ENCODE measurements at regions not wholly inside any gene's neighbourhood (a gene's known extent, or its start where the extent isn't known, plus 50 kb on each side); places are given as distances from the start of the nearest gene placed in this dataset.

DNA sequence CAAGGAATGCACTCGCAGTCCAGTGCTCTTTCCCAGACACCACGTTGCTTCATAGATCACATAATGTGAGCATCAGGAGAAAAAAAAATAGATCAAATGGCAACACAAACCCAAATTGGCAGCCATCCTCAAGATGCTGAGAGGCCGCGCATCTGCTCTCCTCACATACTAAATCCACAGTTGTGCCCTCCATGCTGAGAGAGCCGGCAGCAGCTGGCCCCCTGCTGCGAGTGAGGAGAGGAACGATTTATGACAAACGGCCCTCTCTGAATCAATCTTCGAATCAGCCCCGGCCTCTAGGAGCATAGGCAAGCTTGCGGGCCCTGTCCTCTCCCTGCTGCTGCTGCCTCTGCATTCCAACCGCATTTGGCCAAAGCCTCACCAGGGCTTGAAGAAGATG lies 159.9 kb upstream of the TENM4 start:
- no peak for DNase-seq (ENCODE audit: low read depth)
- no peak overlapping the region for H3K4me3 ChIP-seq (ENCODE audit: control insufficient read depth, low read depth, low read length)
- no peak for TF ChIP-seq CTCF (conservative IDR thresholded peaks at IDR 0.05; ENCODE audit: control insufficient read depth, insufficient read depth, low read depth, low read length)

- TF ChIP-seq CTCF (conservative IDR thresholded peaks at IDR 0.05; ENCODE audit: control insufficient read depth, insufficient read depth, low read depth, low read length), result no peak
- no peak overlapping the region for H3K4me3 ChIP-seq (ENCODE audit: control insufficient read depth, low read depth, low read length)
- no peak for DNase-seq (ENCODE audit: low read depth)
Observed at GRCh38 chr11:79594834-79595233, 154.0 kb upstream of the TENM4 start.

- TF ChIP-seq CTCF (conservative IDR thresholded peaks at IDR 0.05; ENCODE audit: control insufficient read depth, insufficient read depth, low read depth, low read length), result no peak
- H3K4me3 ChIP-seq (ENCODE audit: control insufficient read depth, low read depth, low read length), result no peak overlapping the region
- no peak for DNase-seq (ENCODE audit: low read depth)
Observed at GRCh38 chr11:79592824-79593223, 152.0 kb upstream of the TENM4 start.

- TF ChIP-seq CTCF (conservative IDR thresholded peaks at IDR 0.05; ENCODE audit: control insufficient read depth, insufficient read depth, low read depth, low read length), result no peak
- DNase-seq (ENCODE audit: low read depth), result no peak
- H3K4me3 ChIP-seq (ENCODE audit: control insufficient read depth, low read depth, low read length), result no peak overlapping the region
Observed at GRCh38 chr11:79592406-79592805, 151.6 kb upstream of the TENM4 start.

DNA sequence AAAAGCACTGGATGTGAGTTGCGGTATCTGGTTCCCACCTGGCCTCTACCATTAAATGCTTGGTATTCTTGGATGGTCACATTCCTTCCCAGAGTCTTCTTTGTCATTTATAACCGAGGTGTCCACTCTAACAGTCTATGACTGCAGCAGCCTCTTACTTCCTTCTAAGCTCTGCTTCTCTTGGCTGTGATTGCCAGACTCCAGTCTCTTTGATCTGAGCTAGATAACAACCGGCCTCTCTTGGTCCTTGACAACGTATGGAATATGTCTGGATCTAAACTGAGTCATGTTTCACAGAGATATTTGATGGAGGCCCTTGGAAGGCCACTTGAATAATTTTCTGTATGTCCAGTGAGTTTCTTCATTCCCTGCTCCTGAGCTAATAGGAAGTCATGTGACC lies 141.6 kb upstream of the TENM4 start:
- H3K4me3 ChIP-seq (ENCODE audit: control insufficient read depth, low read depth, low read length), result no peak overlapping the region
- DNase-seq (ENCODE audit: low read depth), result no peak
- TF ChIP-seq CTCF (conservative IDR thresholded peaks at IDR 0.05; ENCODE audit: control insufficient read depth, insufficient read depth, low read depth, low read length), result no peak

- DNase-seq (ENCODE audit: low read depth), result no peak
- no peak overlapping the region for H3K4me3 ChIP-seq (ENCODE audit: control insufficient read depth, low read depth, low read length)
- TF ChIP-seq CTCF (conservative IDR thresholded peaks at IDR 0.05; ENCODE audit: control insufficient read depth, insufficient read depth, low read depth, low read length), result no peak
Observed at GRCh38 chr11:79579063-79579462, 138.2 kb upstream of the TENM4 start.

DNA sequence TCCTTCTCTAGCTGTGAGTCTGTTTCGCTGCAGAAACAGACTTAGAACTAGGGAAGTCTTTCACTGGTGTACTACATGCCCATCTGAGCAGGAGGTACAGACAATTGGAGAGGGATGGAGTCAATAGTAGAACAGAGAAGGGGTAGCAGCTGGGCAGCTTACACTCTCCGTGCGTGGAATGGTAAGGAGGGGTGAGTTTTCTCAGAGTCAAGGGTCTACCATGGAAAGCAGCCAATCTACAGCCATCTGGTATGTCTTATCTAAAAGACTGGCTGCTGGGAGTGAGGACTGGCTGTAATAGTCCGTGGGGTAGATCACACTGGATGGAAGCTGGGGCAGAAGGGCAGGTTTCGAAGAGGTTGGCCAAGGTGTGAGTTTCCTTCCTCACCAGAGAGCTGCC lies 137.3 kb upstream of the TENM4 start:
- H3K4me3 ChIP-seq (ENCODE audit: control insufficient read depth, low read depth, low read length), result no peak overlapping the region
- no peak for TF ChIP-seq CTCF (conservative IDR thresholded peaks at IDR 0.05; ENCODE audit: control insufficient read depth, insufficient read depth, low read depth, low read length)
- DNase-seq (ENCODE audit: low read depth), result no peak

Measured in fibroblast of mammary gland (primary cell).